Osteoblast (primary cell): ENCODE measurements at regions not wholly inside any gene's neighbourhood (a gene's known extent, or its start where the extent isn't known, plus 50 kb on each side); places are given as distances from the start of the nearest gene placed in this dataset.

Experiments
- DNase-seq: peaks from one replicate; pipeline ENCODE4 v3.0.0; 2011; ENCODE audit warnings: low spot score, mixed read lengths; ENCODE audit not compliant: insufficient read length; ENCODE audit errors: missing footprints
- H2AFZ ChIP-seq: 2 replicates; pipeline ENCODE4 v1.6.0; 2011; ENCODE audit warnings: mild to moderate bottlenecking, low read length
- H3K27ac ChIP-seq: 2 replicates; pipeline ENCODE4 v1.5.1; 2011; ENCODE audit warnings: mild to moderate bottlenecking, low read depth, low read length, moderate library complexity
- H3K27me3 ChIP-seq: 2 replicates; pipeline ENCODE4 v1.6.0; 2012; ENCODE audit warnings: mild to moderate bottlenecking, control low read depth, inconsistent platforms, low read length, moderate library complexity; ENCODE audit not compliant: insufficient read depth
- H3K36me3 ChIP-seq: 2 replicates; pipeline ENCODE4 v1.5.1; 2011; ENCODE audit warnings: mild to moderate bottlenecking, low read length, control low read depth, moderate library complexity; ENCODE audit not compliant: insufficient read depth
- H3K4me1 ChIP-seq: 2 replicates; pipeline ENCODE4 v1.5.1; 2011; ENCODE audit warnings: mild to moderate bottlenecking, low read length, control low read depth, moderate library complexity; ENCODE audit not compliant: insufficient read depth
- H3K4me2 ChIP-seq: 2 replicates; pipeline ENCODE4 v1.6.0; 2011; ENCODE audit warnings: mild to moderate bottlenecking, low read length; ENCODE audit not compliant: insufficient read depth
- H3K4me3 ChIP-seq: fragments of 200-600 bp; sonication (generic); 3 replicates; pipeline ENCODE4 v1.5.1; 2012; ENCODE audit warnings: mild to moderate bottlenecking, low read length, inconsistent platforms; ENCODE audit not compliant: insufficient read depth
- H3K79me2 ChIP-seq: 2 replicates; pipeline ENCODE4 v1.6.0; 2012; ENCODE audit warnings: mild to moderate bottlenecking, low read length, control low read depth, inconsistent platforms; ENCODE audit not compliant: insufficient read depth
- H3K9me3 ChIP-seq: 2 replicates; pipeline ENCODE4 v1.5.1; 2011; ENCODE audit warnings: low read depth, low read length, control low read depth
- H4K20me1 ChIP-seq: 2 replicates; pipeline ENCODE4 v1.6.0; 2012; ENCODE audit warnings: mild to moderate bottlenecking, low read length, control low read depth; ENCODE audit not compliant: insufficient read depth
- CTCF ChIP-seq: IDR thresholded peaks from 2 replicates; pipeline ENCODE4 v1.5.1; 2011; ENCODE audit warnings: mild to moderate bottlenecking, low read depth, low read length, moderate library complexity; ENCODE audit errors: extremely low read depth

DNA sequence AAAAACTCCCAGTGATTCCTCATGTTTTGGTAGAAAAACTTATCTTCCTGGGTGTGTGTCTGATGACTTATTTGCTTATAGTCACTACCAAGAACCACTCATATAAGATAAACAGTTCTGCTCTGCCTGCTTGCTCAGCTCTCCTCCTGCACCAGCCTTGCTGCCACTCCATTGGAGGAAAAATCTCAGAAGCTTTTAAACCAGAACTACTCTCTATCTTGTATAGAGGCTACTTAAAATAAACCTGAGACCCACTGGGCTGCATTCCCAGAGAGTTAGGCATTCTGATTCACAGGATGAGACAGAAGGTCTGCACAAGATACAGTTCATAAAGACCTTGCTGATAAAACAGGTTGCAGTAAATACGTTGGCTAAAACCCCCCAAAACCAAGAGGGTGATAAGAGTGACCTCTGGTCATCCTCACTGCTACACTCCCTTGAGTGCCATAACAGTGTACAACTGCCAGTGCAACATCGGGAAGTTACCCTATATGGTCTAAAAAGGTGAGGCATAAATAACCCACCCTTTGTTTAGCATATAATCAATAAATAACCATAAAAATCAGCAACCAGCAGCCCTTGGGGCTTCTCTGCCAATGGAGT lies 728.3 kb downstream of the EPHA7 start:
- Histone ChIP-seq H3K4me2 (no peak overlapping the region), H4K20me1 (no peaks in the 10 kb centered on the region), H3K27ac (no peak overlapping the region), H3K27me3 (no peaks in the 10 kb centered on the region), H3K4me1 (no peaks in the 10 kb centered on the region), H3K79me2 (no peaks in the 10 kb centered on the region), H3K9me3 (peaks cover 9% of the 10 kb centered on the region), H3K4me3 (no peak overlapping the region), H3K36me3 (no peaks in the 10 kb centered on the region), H2AFZ (no peak overlapping the region)
- no peak for DNase-seq
- no peak for TF ChIP-seq CTCF

DNA sequence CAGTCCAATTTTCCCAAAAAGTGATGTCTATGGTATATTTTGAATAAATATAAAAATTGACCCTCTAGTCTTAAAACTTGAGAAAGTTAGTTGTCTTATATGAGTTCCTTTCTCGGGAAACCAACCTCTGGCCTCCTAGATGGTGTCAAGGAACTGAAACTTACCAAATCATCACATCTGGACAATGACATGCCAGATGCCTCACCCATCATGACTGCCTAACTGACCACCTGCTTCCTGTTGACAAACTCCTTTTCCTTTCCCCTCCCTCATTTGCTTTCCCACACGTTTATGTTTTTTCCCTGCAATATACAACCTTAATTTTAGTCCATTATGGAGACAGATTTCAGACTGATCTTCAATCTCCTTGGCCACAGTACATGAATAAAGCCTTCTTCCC lies 731.0 kb downstream of the EPHA7 start:
- no peak for TF ChIP-seq CTCF
- Histone ChIP-seq H2AFZ (no peak overlapping the region), H3K79me2 (no peaks in the 10 kb centered on the region), H3K4me2 (no peak overlapping the region), H3K36me3 (no peaks in the 10 kb centered on the region), H3K27me3 (no peaks in the 10 kb centered on the region), H3K4me3 (no peak overlapping the region), H4K20me1 (no peaks in the 10 kb centered on the region), H3K4me1 (no peaks in the 10 kb centered on the region), H3K27ac (no peak overlapping the region), H3K9me3 (peaks cover 2% of the 10 kb centered on the region)
- no peak for DNase-seq

- no peak overlapping the region for H3K27ac ChIP-seq
- TF ChIP-seq CTCF, result no peak
- no peak overlapping the region for H2AFZ ChIP-seq
- no peaks in the 10 kb centered on the region for H3K4me1 ChIP-seq
- no peaks in the 10 kb centered on the region for H3K27me3 ChIP-seq
- DNase-seq, result no peak
- no peak overlapping the region for H3K4me3 ChIP-seq
- H3K4me2 ChIP-seq, result no peak overlapping the region
- no peaks in the 10 kb centered on the region for H3K79me2 ChIP-seq
- no peaks in the 10 kb centered on the region for H3K36me3 ChIP-seq
- no peaks in the 10 kb centered on the region for H4K20me1 ChIP-seq
- H3K9me3 ChIP-seq, result peaks cover 2% of the 10 kb centered on the region
Observed at GRCh38 chr6:92687278-92687677, 732.1 kb downstream of the EPHA7 start.

- H4K20me1 ChIP-seq, result no peaks in the 10 kb centered on the region
- no peak overlapping the region for H3K4me3 ChIP-seq
- H3K27ac ChIP-seq, result no peak overlapping the region
- TF ChIP-seq CTCF, result no peak
- no peaks in the 10 kb centered on the region for H3K79me2 ChIP-seq
- H3K4me1 ChIP-seq, result no peaks in the 10 kb centered on the region
- no peak overlapping the region for H2AFZ ChIP-seq
- no peaks in the 10 kb centered on the region for H3K27me3 ChIP-seq
- H3K36me3 ChIP-seq, result no peaks in the 10 kb centered on the region
- no peak for DNase-seq
- no peaks in the 10 kb centered on the region for H3K9me3 ChIP-seq
- no peak overlapping the region for H3K4me2 ChIP-seq
Observed at GRCh38 chr6:92684386-92684785, 735.0 kb downstream of the EPHA7 start.
